HG02623 (cell line): ENCODE measurements at regions not wholly inside any gene's neighbourhood (a gene's known extent, or its start where the extent isn't known, plus 50 kb on each side); places are given as distances from the start of the nearest gene placed in this dataset.

Experiments used
- ATAC-seq: cut with Tn5 transposase; IDR thresholded peaks from one replicate; pipeline ENCODE4 v1.9.1; 2021; ENCODE audit warnings: moderate library complexity; ENCODE audit not compliant: unreplicated experiment

DNA sequence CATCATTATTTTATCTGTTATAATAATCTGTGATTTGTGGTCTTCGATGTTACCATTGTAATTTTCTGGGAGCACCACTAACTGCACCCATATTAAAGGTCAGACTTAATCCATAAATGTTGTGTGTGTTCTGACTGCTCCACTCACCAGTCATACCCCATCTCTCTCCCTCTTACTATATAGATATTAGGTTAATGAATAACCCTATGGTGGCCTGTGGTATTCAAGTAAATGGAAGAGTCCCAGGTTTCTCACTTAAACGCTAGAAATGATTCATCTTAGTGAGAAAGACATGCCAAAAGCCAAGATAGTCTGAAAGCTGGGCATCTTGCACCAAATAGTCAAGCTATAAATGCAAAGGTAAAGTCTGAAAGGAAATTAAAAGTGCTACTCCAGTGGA is 1358.5 kb downstream of the ROBO2 start:
- ATAC-seq: no peak

DNA sequence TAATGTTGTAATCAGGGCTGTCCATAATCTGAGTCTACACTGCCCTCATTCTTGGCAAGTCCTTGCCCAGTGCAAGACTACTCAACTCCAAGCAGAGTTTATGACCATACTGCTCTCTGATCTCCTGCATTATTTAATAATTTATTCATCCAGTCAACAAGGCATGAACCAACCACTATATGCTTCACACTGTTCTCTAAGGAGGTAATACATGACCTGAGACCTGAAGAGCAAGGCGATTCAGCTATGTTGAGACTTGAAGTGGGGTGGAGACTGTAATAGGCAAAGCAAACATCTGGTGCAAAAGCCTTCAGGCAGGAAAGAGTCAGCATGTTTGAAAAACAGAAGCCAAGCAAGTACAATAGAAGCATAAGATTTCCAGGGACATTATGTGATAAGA is 1362.8 kb downstream of the ROBO2 start:
- ATAC-seq: no peak

DNA sequence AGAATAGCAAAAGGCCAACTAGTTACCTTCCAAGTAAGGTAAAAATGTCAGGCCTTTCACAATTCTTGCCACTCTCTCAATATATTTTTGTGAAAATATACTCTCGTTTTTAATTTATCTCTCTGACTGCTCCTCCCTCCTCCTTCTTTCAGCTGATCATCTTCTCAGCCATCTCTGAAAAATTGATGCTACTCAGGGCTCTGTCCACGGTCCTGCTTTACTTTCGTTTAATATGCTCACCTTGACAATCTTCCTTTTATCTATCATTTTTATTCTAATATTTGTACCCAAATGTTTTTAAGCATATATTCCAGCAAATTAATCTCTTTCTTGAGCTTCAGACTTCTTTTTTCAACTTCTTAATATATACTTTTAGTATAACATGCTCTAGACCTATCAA is 1362.1 kb downstream of the ROBO1 start:
- ATAC-seq: no peak

DNA sequence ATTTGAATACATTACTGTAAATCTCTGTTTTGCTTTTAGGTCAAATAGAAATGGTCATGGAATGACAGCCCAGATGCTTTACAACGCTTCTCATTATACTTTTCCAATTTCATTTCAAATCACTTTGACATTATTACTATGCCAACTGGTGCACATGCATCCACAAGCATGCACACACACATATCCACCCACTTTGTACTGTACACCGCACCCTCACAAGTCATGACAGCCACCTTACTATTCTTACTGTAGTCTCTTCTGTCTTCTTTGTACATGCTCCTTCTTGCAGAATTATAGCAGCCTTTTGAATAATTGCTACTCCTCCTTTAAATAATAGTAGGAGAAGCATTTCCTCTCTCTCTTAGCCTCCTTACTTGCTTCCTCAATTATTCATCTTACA is 1361.4 kb downstream of the ROBO1 start:
- no peak for ATAC-seq

DNA sequence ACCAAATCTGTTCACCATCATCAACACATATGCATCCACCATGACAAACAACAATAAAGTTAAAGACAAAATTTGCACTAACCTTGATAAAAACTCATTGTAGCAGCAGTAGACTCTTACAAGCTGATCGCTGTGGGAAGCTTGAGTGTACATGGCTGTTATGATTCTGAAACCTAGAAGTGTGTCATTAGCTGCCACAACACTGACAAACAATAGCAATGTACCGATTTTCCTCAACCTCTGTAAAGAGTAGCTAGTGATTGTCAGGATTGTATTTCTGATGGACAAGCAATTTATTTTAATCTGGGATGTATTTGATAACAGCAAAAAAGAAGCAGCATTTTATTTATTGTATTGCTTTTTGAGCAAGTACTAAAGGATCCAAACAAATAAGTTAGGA is 1357.7 kb downstream of the ROBO1 start:
- no peak for ATAC-seq

DNA sequence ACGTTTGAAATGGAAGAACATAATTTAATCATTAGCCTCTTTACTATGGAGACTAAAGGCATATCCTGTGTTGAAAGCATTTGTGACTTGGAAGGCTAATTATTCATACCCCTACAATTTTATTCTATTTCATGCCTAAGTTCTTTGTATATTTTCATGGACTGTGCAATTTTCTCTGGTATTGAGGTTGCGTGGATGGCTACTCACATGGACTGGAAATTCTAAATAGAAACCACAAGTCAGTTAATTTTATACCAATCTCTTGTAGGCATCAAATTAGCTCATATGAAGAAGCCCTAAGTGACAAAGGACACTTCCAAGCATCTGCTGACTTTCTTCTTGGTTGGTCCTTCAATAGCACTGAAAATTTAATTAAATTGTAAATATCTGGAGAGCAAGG is 1353.5 kb downstream of the ROBO1 start:
- ATAC-seq: no peak

DNA sequence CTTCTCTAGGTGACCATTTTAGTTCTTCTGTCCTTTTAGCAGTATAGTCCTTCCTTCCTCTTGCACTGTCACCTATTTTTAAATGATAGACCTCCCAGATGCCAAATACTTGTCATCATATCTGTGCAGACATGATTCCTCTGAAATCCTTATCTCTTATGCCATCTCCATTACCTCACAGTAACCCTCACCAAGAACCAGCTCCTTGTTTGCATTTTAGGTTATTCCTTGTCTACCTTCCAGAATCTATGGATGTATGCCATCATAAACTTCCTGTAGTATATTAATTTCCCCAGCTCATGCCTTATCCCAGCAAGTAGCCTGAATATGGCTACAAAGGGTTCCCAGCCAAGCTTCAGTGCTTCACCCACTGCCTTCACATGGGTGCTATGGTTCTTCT is 1347.2 kb downstream of the ROBO1 start:
- ATAC-seq: no peak

DNA sequence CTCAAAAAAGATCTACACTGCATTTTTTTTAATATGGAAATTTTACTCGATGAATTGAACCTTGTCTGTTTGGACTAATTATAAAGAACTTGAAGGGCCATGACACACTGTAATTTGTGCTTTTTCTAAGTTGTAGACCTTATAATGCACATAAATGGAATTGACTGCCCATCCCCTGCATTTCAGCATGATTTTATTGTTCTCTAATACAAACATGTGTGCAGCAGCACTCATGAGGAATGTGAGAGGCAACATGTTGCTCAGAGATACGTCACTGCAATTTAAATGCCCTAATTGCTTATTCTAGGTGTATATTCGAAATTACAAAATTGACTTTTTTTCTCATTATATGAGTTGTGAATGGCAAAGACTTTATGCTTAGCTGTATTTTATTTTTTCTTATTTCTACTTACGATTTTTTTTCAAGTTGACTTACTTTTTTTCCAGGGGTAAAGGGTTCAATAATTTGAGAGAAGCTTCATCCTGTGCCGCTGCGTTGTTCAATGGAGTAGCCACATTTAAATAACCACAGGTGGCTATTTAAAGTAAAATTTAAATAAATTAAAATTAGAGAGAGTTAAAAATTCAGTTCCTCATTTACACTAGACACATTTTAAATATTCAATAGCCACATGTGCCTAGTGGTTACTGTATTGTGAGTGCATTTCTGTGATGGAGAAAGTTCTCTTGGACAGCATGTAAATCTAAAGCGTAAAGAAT is 1346.4 kb downstream of the ROBO1 start:
- ATAC-seq: no peak

DNA sequence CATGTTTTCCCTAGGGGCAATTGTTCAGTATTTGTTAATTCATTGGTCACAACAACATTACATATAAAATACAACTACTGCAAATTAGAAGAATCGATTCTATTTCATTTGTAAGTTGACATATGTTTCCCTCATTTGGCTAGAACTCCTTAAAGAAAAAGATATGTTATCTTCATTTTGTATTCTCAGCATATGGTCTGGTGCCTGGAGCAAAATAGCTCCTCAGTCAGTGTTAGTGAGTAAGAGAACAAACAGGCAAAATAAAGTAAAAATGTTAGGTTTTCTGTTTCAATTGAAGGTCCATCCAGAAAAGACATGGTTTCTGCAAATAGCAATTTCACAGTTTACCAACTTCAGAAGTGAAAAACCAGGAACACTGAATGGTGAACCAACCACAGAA is 1343.1 kb downstream of the ROBO1 start:
- no peak for ATAC-seq

DNA sequence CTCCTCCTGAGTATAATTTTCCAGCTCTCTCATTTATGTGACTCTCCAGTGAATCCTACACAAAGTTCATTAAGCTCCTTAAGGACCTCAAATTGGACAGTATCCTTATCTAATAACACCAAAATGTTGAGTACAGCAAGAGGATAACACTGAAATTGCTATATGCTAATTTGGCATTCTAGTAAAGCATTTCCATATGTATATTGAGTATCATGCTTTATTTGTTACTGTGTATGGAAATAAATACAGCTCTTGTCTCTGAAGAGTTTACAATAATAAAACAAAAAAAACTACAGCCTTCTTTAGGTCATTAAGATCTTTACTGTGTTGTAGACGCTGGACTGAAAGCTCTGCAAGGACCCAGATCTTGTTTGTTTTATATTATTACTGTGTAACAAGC is 1341.3 kb downstream of the ROBO1 start:
- ATAC-seq: no peak

DNA sequence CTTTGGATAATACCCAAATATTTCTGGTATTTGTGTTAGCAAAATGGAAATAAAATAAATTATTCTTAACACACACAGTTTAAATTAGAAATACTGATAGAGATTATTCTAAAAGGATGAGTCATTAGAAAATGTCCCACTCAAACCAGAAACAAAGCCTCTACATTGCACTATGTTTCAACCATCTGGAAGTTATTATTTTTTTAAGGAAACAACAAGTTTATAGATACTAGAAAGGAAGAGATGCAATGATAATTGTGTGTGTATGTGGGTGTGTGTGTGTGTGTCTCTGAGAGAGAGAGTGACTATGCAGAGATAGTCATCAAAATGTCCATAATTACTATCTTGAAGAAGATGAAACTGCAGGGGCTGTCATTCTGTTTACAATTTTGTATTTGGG is 1340.5 kb downstream of the ROBO1 start:
- no peak for ATAC-seq

DNA sequence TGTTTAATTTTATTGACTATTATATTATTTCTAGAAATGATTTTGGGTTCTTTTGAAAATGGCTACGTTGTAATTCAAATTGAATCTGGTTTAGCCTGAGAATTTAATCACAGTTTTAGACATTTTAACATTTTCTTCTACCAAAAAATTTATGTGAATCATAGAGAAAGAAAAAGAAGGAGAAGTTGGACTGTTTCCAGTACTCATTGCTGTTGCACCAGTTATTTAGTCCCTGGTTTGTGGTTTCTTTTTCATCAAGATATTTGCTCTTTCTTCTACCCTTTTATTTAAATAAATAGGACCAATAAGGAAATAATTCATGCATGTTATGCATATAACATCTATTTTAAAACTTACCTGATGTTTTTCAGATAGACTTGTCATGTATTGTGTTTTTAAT is 1337.1 kb downstream of the ROBO1 start:
- no peak for ATAC-seq

DNA sequence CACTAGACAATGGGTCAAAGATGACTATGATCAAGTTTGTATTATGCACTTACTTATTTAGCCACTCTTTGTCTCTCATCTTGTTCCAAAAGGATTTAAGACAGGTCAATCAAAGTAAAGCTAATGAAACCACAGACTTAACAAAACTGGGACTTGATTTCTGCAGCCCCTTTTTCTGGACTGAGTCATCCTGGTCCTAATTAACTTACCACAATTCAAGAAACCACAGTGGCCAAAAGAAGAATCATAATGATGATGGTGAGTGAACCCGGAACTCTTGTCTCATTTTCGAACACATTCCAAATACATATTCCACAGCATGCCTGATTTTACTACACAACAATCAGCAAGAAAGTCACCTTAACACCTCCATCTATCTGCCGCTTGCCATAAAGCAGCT is 1333.0 kb downstream of the ROBO1 start:
- ATAC-seq: no peak

DNA sequence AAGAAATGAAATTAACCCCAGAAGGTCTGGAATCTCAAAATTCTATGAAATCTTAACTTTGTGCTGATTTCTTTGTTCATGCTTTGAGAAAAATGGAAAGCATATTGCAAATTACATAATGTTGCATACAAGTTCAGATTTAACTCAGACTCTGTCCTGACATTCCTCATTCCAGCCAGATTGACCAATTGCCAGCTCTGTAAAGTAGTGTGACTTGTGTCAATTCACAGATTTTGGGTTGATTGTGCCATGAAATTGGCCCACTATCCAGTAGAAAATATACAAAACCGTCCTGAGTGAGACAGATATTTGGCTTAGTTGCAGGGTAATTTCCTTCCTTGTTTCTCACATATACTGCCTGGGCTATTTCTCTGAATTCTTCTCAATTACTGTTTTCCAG is 1312.6 kb downstream of the ROBO1 start:
- ATAC-seq: no peak

DNA sequence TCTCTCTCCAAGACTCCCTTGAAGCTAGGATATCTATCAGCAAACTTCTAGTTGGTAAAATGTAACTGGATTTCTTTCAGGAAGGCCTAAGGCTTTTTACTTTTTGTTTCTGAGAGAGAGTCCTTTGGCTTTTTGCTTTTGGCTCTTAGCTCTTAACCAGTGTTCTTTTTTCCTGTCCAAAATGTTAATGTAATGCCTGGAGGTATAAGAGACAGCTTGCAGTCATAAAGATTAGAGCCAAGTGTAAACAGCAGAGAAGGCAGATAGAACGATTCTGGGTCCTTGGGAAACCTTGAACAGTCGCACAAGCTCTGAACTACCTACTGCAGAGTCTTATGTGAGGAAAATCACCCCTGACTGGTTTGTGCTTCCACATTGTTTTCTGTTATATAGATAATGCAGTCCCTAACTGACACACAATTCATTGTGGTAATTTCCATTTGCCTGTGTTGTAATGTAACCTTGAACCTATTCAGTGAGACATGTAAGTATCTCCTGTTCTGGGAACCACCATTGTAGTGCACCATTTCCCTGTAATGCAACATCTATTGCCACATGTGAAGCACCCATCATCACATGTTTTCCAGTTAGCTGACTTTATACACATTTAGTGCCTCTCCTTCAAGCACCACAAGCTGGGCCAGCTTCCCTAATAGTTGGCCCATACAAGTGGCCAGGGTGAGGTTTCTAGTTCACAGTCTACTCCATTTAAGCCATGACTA is 1311.9 kb downstream of the ROBO1 start:
- no peak for ATAC-seq

DNA sequence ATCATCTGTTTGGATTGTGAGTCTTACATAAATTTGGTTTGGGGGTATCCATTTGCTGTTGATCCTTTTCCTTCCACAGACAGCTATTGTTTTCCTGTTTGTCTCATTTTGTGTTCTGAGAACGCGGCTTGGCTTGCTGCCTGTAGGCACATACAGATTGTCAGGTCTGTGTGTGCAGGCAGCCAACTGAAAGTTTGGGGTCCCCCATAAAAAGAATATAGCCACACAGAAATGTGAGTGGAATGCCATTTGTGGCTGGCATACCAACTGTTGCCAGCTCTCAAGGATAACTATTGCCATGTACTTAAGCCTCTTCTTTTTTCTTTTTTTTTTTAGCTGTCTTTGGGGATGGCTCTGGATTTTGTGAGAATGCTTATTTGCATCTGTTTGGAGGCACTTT is 1308.0 kb downstream of the ROBO1 start:
- no peak for ATAC-seq

DNA sequence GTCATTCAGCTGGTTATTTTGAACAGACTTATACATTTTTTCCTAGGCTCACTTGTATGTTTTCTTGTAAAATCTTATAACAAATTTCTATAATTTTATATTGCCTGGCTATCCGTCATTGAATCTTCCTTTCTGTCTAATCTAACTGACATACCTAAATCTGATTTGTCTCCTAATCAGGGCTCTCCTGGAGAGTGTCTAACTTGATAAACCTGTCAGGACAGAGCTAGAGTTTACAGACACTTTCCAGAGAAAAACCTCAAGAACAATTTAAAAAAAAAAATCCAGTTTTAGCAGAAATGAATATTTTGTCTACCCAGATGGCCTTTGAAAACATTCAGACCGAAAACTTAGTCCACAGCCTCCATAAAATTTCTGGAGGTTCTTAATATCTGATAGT is 1305.8 kb downstream of the ROBO1 start:
- ATAC-seq: no peak

DNA sequence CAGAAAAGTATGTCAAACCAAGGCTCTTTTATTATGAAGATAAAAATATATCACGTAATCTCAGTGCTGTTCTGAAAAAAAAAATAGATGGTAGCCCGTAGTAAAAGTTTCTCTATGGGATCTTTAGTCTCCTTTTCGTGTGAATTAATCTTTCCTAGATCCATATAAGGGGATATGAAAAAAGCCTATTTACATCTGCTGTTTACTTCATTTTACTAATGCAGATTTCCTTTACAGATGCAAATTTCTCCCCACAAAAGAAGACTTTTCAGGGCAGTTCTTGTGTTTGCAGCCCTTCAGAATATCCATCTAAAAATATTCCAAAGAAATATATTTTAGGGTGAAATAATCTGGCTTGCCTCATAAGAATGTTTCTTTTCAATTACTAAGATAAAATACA is 1291.7 kb downstream of the ROBO1 start:
- ATAC-seq: no peak

DNA sequence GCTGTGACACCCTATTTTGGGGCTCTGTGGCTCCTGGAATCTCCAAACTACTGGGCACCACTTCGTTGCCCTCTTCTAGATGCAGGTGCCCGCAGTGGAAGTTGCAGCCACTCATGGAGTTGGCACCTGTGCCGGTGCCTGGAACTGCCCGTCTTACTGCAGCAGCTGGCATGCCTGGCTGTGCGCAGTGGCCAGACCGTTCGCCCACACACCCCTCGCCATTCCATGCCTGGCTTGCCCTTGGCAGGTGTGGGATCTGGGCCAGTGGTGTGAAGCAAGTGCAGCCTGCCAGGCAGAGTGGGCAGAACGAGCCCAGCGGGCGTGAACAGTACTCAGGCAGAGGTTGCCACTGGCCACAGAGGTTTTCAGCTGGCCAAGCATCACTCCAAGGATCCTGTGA is 1286.7 kb downstream of the ROBO1 start:
- ATAC-seq: no peak

DNA sequence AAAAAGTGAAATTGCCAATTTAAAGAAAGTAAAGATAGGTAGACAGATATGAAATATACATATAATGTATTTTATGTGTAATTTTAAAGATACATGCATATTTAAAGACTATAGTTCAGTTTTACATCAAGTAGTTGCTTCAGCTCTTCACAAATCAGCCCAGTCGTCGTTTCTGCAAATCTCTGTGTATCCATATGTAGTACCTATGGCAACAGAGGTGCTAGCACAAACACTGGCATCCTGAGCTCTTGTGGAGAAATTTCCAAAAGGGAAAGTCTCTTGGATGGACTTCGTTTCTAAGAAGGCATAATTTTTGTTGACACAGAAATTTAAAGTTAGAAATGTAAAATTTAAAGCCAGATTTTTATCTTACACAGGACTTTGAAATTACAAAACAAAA is 1284.7 kb downstream of the ROBO1 start:
- ATAC-seq: no peak

DNA sequence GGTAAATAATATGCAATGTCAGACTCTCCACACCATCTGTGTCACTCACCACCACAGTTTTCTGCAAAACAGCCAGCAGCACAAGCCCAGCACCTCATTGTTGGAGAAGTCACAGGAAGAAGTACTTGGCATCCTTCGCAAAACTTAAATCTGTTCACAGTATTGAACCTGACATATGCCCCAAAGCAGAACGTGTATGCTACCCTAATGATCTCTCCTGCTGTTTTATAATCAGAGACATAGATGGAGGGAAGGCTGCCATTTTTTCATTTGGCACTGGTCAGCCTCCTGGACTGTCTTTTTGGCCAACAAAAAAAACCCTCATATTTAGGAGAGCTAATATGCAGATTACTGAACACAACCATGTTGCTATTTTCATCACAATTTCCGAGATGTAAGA is 1272.9 kb downstream of the ROBO1 start:
- ATAC-seq: no peak

DNA sequence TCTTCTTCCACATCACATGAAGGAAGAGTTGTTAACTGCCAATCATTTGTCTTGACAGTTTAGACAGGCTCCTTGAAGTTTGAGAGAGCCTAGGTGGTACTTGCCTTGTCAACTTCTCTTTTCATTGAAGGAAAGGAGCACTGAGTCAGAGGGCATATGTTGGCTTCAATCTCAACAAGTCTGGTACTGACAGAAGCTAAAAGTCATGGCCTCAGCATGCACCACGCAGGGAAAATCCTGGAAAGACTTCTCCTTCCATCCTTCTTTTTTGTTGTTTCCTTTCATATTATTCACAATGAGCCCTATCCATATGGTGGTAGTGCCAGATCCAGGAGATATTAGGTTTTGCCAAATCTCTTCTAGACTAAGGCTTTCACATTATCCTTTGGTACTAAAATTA is 1272.5 kb downstream of the ROBO1 start:
- no peak for ATAC-seq

DNA sequence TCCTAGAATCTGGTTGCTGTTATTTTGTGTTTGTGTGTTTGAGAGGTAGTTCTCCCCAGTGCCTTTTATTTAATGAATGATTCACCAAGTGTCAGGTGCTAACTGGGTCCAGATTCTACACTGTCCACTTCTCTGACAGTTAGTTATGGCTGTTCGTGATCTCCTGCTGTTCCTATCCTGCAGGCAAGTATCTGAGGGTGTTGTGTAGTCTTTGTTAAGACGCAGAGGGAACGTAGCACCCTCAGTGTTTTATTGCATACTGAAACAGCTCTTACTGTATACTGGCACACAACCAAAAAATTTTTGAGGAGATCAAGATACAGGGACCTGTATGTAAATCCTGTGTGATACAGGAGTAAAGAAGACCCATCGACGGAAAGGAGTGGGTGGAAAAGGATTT is 1271.3 kb downstream of the ROBO1 start:
- ATAC-seq: no peak
